NCI-H460 (cell line): ENCODE measurements at regions not wholly inside any gene's neighbourhood (a gene's known extent, or its start where the extent isn't known, plus 50 kb on each side); places are given as distances from the start of the nearest gene placed in this dataset.

Experiments used
- DNase-seq: peaks from one replicate; pipeline ENCODE4 v3.0.0-alpha.2; 2016; ENCODE audit warnings: low read depth; ENCODE audit errors: extremely low read depth

- DNase-seq: no peak
These were observed 224.2 kb upstream of the STARD13 start for GRCh38 chr13:33509642-33510229.

GRCh38 chr13:33510350-33510970 lies 224.9 kb upstream of the STARD13 start:
- DNase-seq: no peak

GRCh38 chr13:33512880-33513554 lies 227.5 kb upstream of the STARD13 start:
- no peak for DNase-seq

GRCh38 chr13:33514362-33514761 lies 228.8 kb upstream of the STARD13 start:
- DNase-seq: no peak

GRCh38 chr13:33515146-33515545 lies 229.6 kb upstream of the STARD13 start:
- no peak for DNase-seq

- DNase-seq: no peak
These were observed 232.9 kb upstream of the STARD13 start for GRCh38 chr13:33518452-33518851.

GRCh38 chr13:33519561-33520467 lies 234.3 kb upstream of the STARD13 start:
- no peak for DNase-seq

GRCh38 chr13:33520468-33520839 lies 234.9 kb upstream of the STARD13 start:
- DNase-seq: no peak

- no peak for DNase-seq
These were observed 238.5 kb upstream of the STARD13 start for GRCh38 chr13:33524086-33524485.

GRCh38 chr13:33525763-33526162 lies 240.2 kb upstream of the STARD13 start:
- DNase-seq: no peak

- DNase-seq: no peak
These were observed 241.2 kb upstream of the STARD13 start for GRCh38 chr13:33526718-33527117.

- DNase-seq: no peak
These were observed 243.3 kb upstream of the STARD13 start for GRCh38 chr13:33528896-33529295.

GRCh38 chr13:33531484-33531883 lies 245.9 kb upstream of the STARD13 start:
- no peak for DNase-seq

- no peak for DNase-seq
These were observed 249.5 kb upstream of the STARD13 start for GRCh38 chr13:33535061-33535460.

- DNase-seq: no peak
These were observed 251.0 kb upstream of the STARD13 start for GRCh38 chr13:33536601-33537000.

- DNase-seq: no peak
These were observed 251.5 kb upstream of the STARD13 start for GRCh38 chr13:33537026-33537425.

GRCh38 chr13:33537676-33538075 lies 252.1 kb upstream of the STARD13 start:
- DNase-seq: no peak

- DNase-seq: no peak
These were observed 255.9 kb upstream of the STARD13 start for GRCh38 chr13:33541456-33541855.

- DNase-seq: no peak
These were observed 256.4 kb upstream of the STARD13 start for GRCh38 chr13:33541962-33542308.

GRCh38 chr13:33542309-33543088 lies 256.9 kb upstream of the STARD13 start:
- peak; percentile 96 for DNase-seq

GRCh38 chr13:33543089-33543459 lies 257.5 kb upstream of the STARD13 start:
- no peak for DNase-seq
